OCI-LY7 (cell line): ENCODE measurements at regions not wholly inside any gene's neighbourhood (a gene's known extent, or its start where the extent isn't known, plus 50 kb on each side); places are given as distances from the start of the nearest gene placed in this dataset.

ENCODE experiments used
- CTCF ChIP-seq: fragments of 200-600 bp; sonication (generic); conservative IDR thresholded peaks from 2 replicates; pipeline ENCODE4 v1.5.1; 2014; ENCODE audit warnings: mild to moderate bottlenecking, antibody characterized with exemption, low read length, moderate library complexity, mixed read lengths
- EZH2phosphoT487 ChIP-seq: fragments of 200-600 bp; sonication (generic); IDR thresholded peaks from 2 replicates; pipeline ENCODE4 v1.6.1; 2018; ENCODE audit warnings: low read depth, borderline replicate concordance, mild to moderate bottlenecking, mixed run types, antibody characterized with exemption, low read length, moderate library complexity, mixed read lengths

GRCh38 chr4:27685091-27685490 lies 824.5 kb downstream of the STIM2 start:
- no peak for TF ChIP-seq CTCF
- TF ChIP-seq EZH2phosphoT487, result no peak
